Nephron (organoid): ENCODE measurements at regions not wholly inside any gene's neighbourhood (a gene's known extent, or its start where the extent isn't known, plus 50 kb on each side); places are given as distances from the start of the nearest gene placed in this dataset.

Experiments
- H3K27ac Mint-ChIP-seq, 3 experiments: 2 replicates each; pipeline ENCODE4 v1.8.0; 2020; ENCODE audit warnings: mixed read lengths in 3 of 3, mild to moderate bottlenecking in 2 of 3, moderate library complexity in 1 of 3
- H3K27me3 Mint-ChIP-seq: 2 replicates; pipeline ENCODE4 v1.8.0; 2021; ENCODE audit warnings: low read depth, mild to moderate bottlenecking, moderate library complexity, mixed read lengths
- H3K36me3 Mint-ChIP-seq: 2 replicates; pipeline ENCODE4 v1.8.0; 2020; ENCODE audit warnings: low read depth, mixed read lengths
- H3K4me1 Mint-ChIP-seq: 2 replicates; pipeline ENCODE4 v1.8.0; 2020; ENCODE audit warnings: mixed read lengths
- H3K4me3 Mint-ChIP-seq, 3 experiments: 2 replicates each; pipeline ENCODE4 v1.8.0; 2020; ENCODE audit warnings: mild to moderate bottlenecking in 3 of 3, mixed read lengths in 3 of 3, moderate library complexity in 2 of 3
- H3K9me3 Mint-ChIP-seq: 2 replicates; pipeline ENCODE4 v1.8.0; 2020; ENCODE audit warnings: mixed read lengths
- TF ChIP-seq, protein P1 (sequence below), 3 experiments: fragments of 200-600 bp; sonication (generic); IDR thresholded peaks; one replicate each; pipeline ENCODE4 v1.5.0; 2021; ENCODE audit warnings: antibody characterized with exemption in 3 of 3; ENCODE audit not compliant: unreplicated experiment in 3 of 3

DNA sequence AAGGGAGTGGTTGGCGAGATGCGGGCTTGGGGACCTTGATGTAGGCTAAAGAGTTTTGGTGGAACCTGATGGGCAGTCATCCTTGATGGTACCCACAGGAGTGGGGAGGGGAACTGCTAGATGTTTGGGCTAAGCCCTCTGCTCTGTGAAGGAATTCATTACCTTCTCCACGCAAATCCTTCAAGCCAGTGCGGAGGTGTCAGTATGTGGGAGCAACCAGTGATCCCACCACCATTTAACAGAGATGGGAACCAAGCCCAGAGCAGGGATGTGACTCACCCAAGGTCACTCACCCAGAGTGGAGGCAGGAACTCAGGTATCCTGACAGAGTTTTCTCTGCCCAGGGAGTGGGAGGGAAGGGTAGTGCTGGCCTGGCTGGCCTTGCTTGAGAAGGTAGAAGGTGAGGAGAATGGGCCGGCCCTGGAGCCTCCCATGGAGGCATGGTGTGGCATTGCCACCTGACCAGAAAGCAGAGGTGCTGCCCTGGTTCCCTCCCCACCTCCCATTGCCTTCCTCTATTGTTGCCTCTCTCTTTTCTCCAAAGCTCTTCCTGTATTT, 51.2 kb upstream of the STUM start:
- Mint-ChIP-seq H3K27ac (no peak overlapping the region), H3K9me3 (peaks cover 16% of the 10 kb centered on the region), H3K4me3 (no peak overlapping the region), H3K36me3 (no peaks in the 10 kb centered on the region), H3K27me3 (peaks cover 7% of the 10 kb centered on the region), H3K4me1 (peaks cover 8% of the 10 kb centered on the region)
- TF ChIP-seq, protein P1, sequence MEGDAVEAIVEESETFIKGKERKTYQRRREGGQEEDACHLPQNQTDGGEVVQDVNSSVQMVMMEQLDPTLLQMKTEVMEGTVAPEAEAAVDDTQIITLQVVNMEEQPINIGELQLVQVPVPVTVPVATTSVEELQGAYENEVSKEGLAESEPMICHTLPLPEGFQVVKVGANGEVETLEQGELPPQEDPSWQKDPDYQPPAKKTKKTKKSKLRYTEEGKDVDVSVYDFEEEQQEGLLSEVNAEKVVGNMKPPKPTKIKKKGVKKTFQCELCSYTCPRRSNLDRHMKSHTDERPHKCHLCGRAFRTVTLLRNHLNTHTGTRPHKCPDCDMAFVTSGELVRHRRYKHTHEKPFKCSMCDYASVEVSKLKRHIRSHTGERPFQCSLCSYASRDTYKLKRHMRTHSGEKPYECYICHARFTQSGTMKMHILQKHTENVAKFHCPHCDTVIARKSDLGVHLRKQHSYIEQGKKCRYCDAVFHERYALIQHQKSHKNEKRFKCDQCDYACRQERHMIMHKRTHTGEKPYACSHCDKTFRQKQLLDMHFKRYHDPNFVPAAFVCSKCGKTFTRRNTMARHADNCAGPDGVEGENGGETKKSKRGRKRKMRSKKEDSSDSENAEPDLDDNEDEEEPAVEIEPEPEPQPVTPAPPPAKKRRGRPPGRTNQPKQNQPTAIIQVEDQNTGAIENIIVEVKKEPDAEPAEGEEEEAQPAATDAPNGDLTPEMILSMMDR (IDR thresholded peaks at IDR 0.05; ENCODE audit: unreplicated experiment in 3 of 3): no peak

DNA sequence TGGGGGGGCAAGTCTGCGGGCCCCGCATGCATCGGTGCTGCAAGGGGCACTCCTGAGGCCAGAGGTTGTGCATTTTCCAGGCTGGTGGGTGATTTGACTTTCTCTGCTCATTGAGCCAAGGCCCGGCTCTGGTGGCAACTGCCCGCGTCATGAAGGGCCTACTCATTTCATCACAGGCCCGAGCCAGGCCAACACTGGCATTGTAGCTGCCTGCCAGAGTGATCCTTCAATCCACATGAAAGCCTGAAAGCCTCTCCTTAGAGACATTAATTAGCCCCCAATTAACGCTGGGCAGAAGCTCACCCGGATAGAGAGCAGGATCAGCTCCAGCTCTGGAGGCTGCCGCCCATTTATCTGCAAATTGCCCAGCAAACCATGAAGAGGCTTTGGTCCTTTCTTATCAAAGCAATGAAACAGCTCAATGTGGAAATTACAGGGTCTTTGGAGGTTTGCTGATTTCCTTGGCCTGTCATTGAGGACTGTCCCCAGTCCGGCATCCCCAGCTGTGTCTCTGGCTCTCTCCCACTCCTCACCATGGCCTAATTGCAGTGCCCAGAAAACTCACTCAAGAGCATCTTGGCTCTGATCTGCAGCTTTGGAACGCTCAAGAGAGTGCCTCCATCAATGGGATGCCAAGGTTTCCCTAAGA, 50.4 kb upstream of the STUM start:
- Mint-ChIP-seq H3K4me3 (no peak overlapping the region), H3K4me1 (peaks cover 8% of the 10 kb centered on the region), H3K27ac (no peak overlapping the region), H3K36me3 (no peaks in the 10 kb centered on the region), H3K27me3 (peaks cover 7% of the 10 kb centered on the region), H3K9me3 (peaks cover 16% of the 10 kb centered on the region)
- TF ChIP-seq, protein P1 (IDR thresholded peaks at IDR 0.05; ENCODE audit: unreplicated experiment in 3 of 3): no peak

DNA sequence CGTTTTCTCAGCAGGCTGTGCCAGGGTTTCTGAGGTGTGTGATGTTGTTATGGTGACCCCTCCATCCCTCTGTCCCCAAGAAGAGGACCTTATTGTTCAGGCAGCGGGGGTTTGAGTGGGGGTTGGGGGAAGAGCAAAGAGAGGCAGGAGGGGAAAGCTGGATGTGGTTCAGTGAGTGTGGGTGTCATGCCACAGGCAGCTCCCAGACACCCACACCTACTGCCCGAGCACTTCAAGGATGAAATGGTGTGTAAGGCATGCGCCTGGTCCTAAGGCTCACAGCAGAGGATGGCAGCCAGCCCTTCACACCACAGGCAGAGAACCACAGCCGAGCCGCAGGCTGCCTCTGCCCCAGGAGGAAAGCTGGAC, 49.9 kb upstream of the STUM start:
- peaks cover 8% of the 10 kb centered on the region for H3K4me1 Mint-ChIP-seq
- H3K27ac Mint-ChIP-seq: no peak overlapping the region
- no peaks in the 10 kb centered on the region for H3K36me3 Mint-ChIP-seq

More for the DNA sequence above, 49.9 kb upstream of the STUM start:
- TF ChIP-seq, protein P1 (IDR thresholded peaks at IDR 0.05; ENCODE audit: unreplicated experiment in 3 of 3): no peak
- Mint-ChIP-seq H3K27me3 (peaks cover 7% of the 10 kb centered on the region), H3K4me3 (no peak overlapping the region), H3K9me3 (peaks cover 16% of the 10 kb centered on the region)
